Neural crest cell (in vitro differentiated cells): ENCODE measurements at regions not wholly inside any gene's neighbourhood (a gene's known extent, or its start where the extent isn't known, plus 50 kb on each side); places are given as distances from the start of the nearest gene placed in this dataset.

Source experiments
- DNase-seq: peaks from one replicate; pipeline ENCODE4 v3.0.0; 2021; ENCODE audit warnings: low read depth, mixed read lengths, low spot score
- H3K27ac Mint-ChIP-seq: one replicate; pipeline ENCODE4 v1.8.0; 2021; ENCODE audit warnings: mild to moderate bottlenecking, mixed read lengths; ENCODE audit not compliant: unreplicated experiment
- H3K27me3 Mint-ChIP-seq: 2 replicates; pipeline ENCODE4 v1.8.0; 2021; ENCODE audit warnings: low read depth, mild to moderate bottlenecking, mixed read lengths
- H3K36me3 Mint-ChIP-seq: 2 replicates; pipeline ENCODE4 v1.8.0; 2021; ENCODE audit warnings: low read depth, mild to moderate bottlenecking, mixed read lengths
- H3K4me1 Mint-ChIP-seq: 2 replicates; pipeline ENCODE4 v1.8.0; 2021; ENCODE audit warnings: mixed read lengths
- H3K4me3 Mint-ChIP-seq: one replicate; pipeline ENCODE4 v1.8.0; 2021; ENCODE audit warnings: mild to moderate bottlenecking, mixed read lengths
- H3K9me3 Mint-ChIP-seq: 2 replicates; pipeline ENCODE4 v1.8.0; 2021; ENCODE audit warnings: mixed read lengths
- CTCF ChIP-seq: fragments of 200-600 bp; sonication (generic); conservative IDR thresholded peaks from 2 replicates; pipeline ENCODE4 v1.5.0; 2021; ENCODE audit warnings: antibody characterized with exemption, mild to moderate bottlenecking

GRCh38 chr18:54517521-54517920, 73.5 kb upstream of the DYNAP start:
- H3K9me3 Mint-ChIP-seq: no peaks in the 10 kb centered on the region
- no peak for TF ChIP-seq CTCF
- H3K27me3 Mint-ChIP-seq: no peaks in the 10 kb centered on the region
- no peak for DNase-seq
- H3K27ac Mint-ChIP-seq: no peak overlapping the region
- no peaks in the 10 kb centered on the region for H3K4me1 Mint-ChIP-seq
- no peaks in the 10 kb centered on the region for H3K36me3 Mint-ChIP-seq
- H3K4me3 Mint-ChIP-seq: no peak overlapping the region

- no peak overlapping the region for H3K27ac Mint-ChIP-seq
- H3K36me3 Mint-ChIP-seq: no peaks in the 10 kb centered on the region
- no peaks in the 10 kb centered on the region for H3K27me3 Mint-ChIP-seq
- H3K4me1 Mint-ChIP-seq: no peaks in the 10 kb centered on the region
- no peak overlapping the region for H3K4me3 Mint-ChIP-seq
- no peak for TF ChIP-seq CTCF
- no peak for DNase-seq
- no peaks in the 10 kb centered on the region for H3K9me3 Mint-ChIP-seq
These were observed 69.2 kb upstream of the DYNAP start for GRCh38 chr18:54521846-54522245.

GRCh38 chr18:54528942-54529376, 62.1 kb upstream of the DYNAP start:
- Mint-ChIP-seq H3K4me3 (no peak overlapping the region), H3K27ac (peak overlapping the region; percentile 59), H3K36me3 (no peaks in the 10 kb centered on the region), H3K27me3 (peaks cover 4% of the 10 kb centered on the region), H3K4me1 (peaks cover 6% of the 10 kb centered on the region), H3K9me3 (no peaks in the 10 kb centered on the region)
- no peak for DNase-seq
- no peak for TF ChIP-seq CTCF

- no peak overlapping the region for H3K4me3 Mint-ChIP-seq
- no peak for TF ChIP-seq CTCF
- H3K27ac Mint-ChIP-seq: no peak overlapping the region
- H3K9me3 Mint-ChIP-seq: no peaks in the 10 kb centered on the region
- peaks cover 4% of the 10 kb centered on the region for H3K27me3 Mint-ChIP-seq
- peaks cover 6% of the 10 kb centered on the region for H3K4me1 Mint-ChIP-seq
- no peaks in the 10 kb centered on the region for H3K36me3 Mint-ChIP-seq
- no peak for DNase-seq
These were observed 61.6 kb upstream of the DYNAP start for GRCh38 chr18:54529444-54529843.

GRCh38 chr18:54530285-54530684, 60.8 kb upstream of the DYNAP start:
- TF ChIP-seq CTCF: no peak
- no peak for DNase-seq
- Mint-ChIP-seq H3K36me3 (no peaks in the 10 kb centered on the region), H3K27ac (no peak overlapping the region), H3K4me1 (peaks cover 6% of the 10 kb centered on the region), H3K9me3 (no peaks in the 10 kb centered on the region), H3K4me3 (no peak overlapping the region), H3K27me3 (peaks cover 4% of the 10 kb centered on the region)
